ENCODE measurements at regions not wholly inside any gene's neighbourhood (a gene's known extent, or its start where the extent isn't known, plus 50 kb on each side); places are given as distances from the start of the nearest gene placed in this dataset.

- Histone ChIP-seq H3K4me1 (no peaks in the 10 kb centered on the region), H3K4me3 (no peak overlapping the region), H3K27me3 (peaks cover 0 to 34% (median 5%) of the 10 kb centered on the region in 9 donors), H3K9me3 (peaks cover 0 to 11% (median 0%) of the 10 kb centered on the region in 12 donors), H3K27ac (no peak overlapping the region), H3K36me3 (no peaks in the 10 kb centered on the region)
- TF ChIP-seq POLR2A (IDR thresholded peaks at IDR 0.05) (no peak), CTCF (IDR thresholded peaks at IDR 0.05) (no peak)
- intact Hi-C loops (cut with DNase I), result no loop called here
- ATAC-seq (no peak), DNase-seq (no peak)
- WGBS, 4 donors, result 76 to 79% (median 78%) methylated on average over 7 of the region's 7 CpGs
Measured at GRCh38 chr13:111503376-111503775, 182.9 kb downstream of the TEX29 start.

GRCh38 chr13:111503905-111504695 lies 183.7 kb downstream of the TEX29 start:
- H3K4me3 ChIP-seq, result no peak overlapping the region
- WGBS, 4 donors, result 75 to 84% (median 81%) methylated on average over 13 of the region's 13 CpGs
- intact Hi-C loops (cut with DNase I), result no loop called here
- peaks cover 0 to 11% (median 0%) of the 10 kb centered on the region in 12 donors for H3K9me3 ChIP-seq
- peaks cover 0 to 34% (median 5%) of the 10 kb centered on the region in 9 donors for H3K27me3 ChIP-seq
- no peak for TF ChIP-seq POLR2A (IDR thresholded peaks at IDR 0.05)
- TF ChIP-seq CTCF (IDR thresholded peaks at IDR 0.05), result no peak
- DNase-seq, result no peak
- no peaks in the 10 kb centered on the region for H3K36me3 ChIP-seq
- no peak overlapping the region for H3K27ac ChIP-seq
- H3K4me1 ChIP-seq, result no peaks in the 10 kb centered on the region
- ATAC-seq, result no peak

GRCh38 chr13:111505175-111505777 lies 184.8 kb downstream of the TEX29 start:
- Histone ChIP-seq H3K9me3 (peaks cover 0 to 11% (median 0%) of the 10 kb centered on the region in 12 donors), H3K36me3 (no peaks in the 10 kb centered on the region), H3K4me1 (no peaks in the 10 kb centered on the region), H3K4me3 (no peak overlapping the region), H3K27ac (no peak overlapping the region), H3K27me3 (peaks cover 0 to 34% (median 5%) of the 10 kb centered on the region in 9 donors)
- intact Hi-C loops (cut with DNase I), result no loop called here
- TF ChIP-seq CTCF (IDR thresholded peaks at IDR 0.05) (peak in 10 of 12 donors; percentile 14 to 42 (median 30)), POLR2A (IDR thresholded peaks at IDR 0.05) (no peak)
- WGBS, 4 donors, result 31 to 41% (median 36%) methylated on average over 20 of the region's 20 CpGs
- ATAC-seq (no peak), DNase-seq (no peak)

GRCh38 chr13:111506125-111506524 lies 185.7 kb downstream of the TEX29 start:
- 68 to 78% (median 78%) methylated on average over 6 of the region's 6 CpGs for WGBS, 4 donors
- H3K27me3 ChIP-seq, result peaks cover 0 to 34% (median 5%) of the 10 kb centered on the region in 9 donors
- no peak for DNase-seq
- peaks cover 0 to 10% (median 0%) of the 10 kb centered on the region in 12 donors for H3K9me3 ChIP-seq
- H3K27ac ChIP-seq, result no peak overlapping the region
- ATAC-seq, result no peak
- no peaks in the 10 kb centered on the region for H3K4me1 ChIP-seq
- no peaks in the 10 kb centered on the region for H3K36me3 ChIP-seq
- intact Hi-C loops (cut with DNase I), result no loop called here
- no peak overlapping the region for H3K4me3 ChIP-seq
- TF ChIP-seq POLR2A (IDR thresholded peaks at IDR 0.05) (no peak), CTCF (IDR thresholded peaks at IDR 0.05) (no peak)
